ENCODE measurements at regions not wholly inside any gene's neighbourhood (a gene's known extent, or its start where the extent isn't known, plus 50 kb on each side); places are given as distances from the start of the nearest gene placed in this dataset.
"Not testable (repeated sequence)": the region's sequence is repeated elsewhere in the genome, so short reads cannot be mapped to it uniquely, and the experiment has no call there.

- Histone ChIP-seq H3K4me1 (no peaks in the 10 kb centered on the region), H3K9me3 (no peaks in the 10 kb centered on the region), H3K27me3 (ENCODE audit: low read depth) (no peaks in the 10 kb centered on the region), H3K36me3 (no peaks in the 10 kb centered on the region), H3K4me3 (no peak overlapping the region), H3K27ac (no peak overlapping the region)
- intact Hi-C loops (cut with DNase I) = no loop called here
- no peak for TF ChIP-seq CTCF (IDR thresholded peaks at IDR 0.05)
- no peak for ATAC-seq
- no peak for DNase-seq
Measured at GRCh38 chr4:92021203-92021602, 282.6 kb upstream of the GRID2 start.

- no peak for ATAC-seq
- Histone ChIP-seq H3K36me3 (no peaks in the 10 kb centered on the region), H3K4me3 (no peak overlapping the region), H3K27me3 (ENCODE audit: low read depth) (no peaks in the 10 kb centered on the region), H3K27ac (no peak overlapping the region), H3K4me1 (no peaks in the 10 kb centered on the region), H3K9me3 (no peaks in the 10 kb centered on the region)
- TF ChIP-seq CTCF (IDR thresholded peaks at IDR 0.05) = no peak
- intact Hi-C loops (cut with DNase I) = no loop called here
- no peak for DNase-seq
Measured at GRCh38 chr4:92021788-92022187, 282.0 kb upstream of the GRID2 start.

GRCh38 chr4:92028830-92029229 is 274.9 kb upstream of the GRID2 start:
- intact Hi-C loops (cut with DNase I); H3K36me3 ChIP-seq; H3K27me3 ChIP-seq (ENCODE audit: low read depth); ATAC-seq; H3K4me1 ChIP-seq; H3K4me3 ChIP-seq; DNase-seq; H3K9me3 ChIP-seq; H3K27ac ChIP-seq: not testable (repeated sequence)

GRCh38 chr4:92031825-92032224 is 271.9 kb upstream of the GRID2 start:
- ATAC-seq (no peak), DNase-seq (no peak)
- no peaks in the 10 kb centered on the region for H3K36me3 ChIP-seq
- no peak overlapping the region for H3K4me3 ChIP-seq
- no peak for TF ChIP-seq CTCF (IDR thresholded peaks at IDR 0.05)
- intact Hi-C loops (cut with DNase I) = no loop called here
- no peaks in the 10 kb centered on the region for H3K27me3 ChIP-seq (ENCODE audit: low read depth)
- H3K4me1 ChIP-seq = no peaks in the 10 kb centered on the region
- no peaks in the 10 kb centered on the region for H3K9me3 ChIP-seq
- H3K27ac ChIP-seq = no peak overlapping the region

GRCh38 chr4:92035666-92036065 is 268.1 kb upstream of the GRID2 start:
- TF ChIP-seq CTCF (IDR thresholded peaks at IDR 0.05) = no peak
- peaks cover 14% of the 10 kb centered on the region for H3K9me3 ChIP-seq
- no peaks in the 10 kb centered on the region for H3K36me3 ChIP-seq
- no peaks in the 10 kb centered on the region for H3K27me3 ChIP-seq (ENCODE audit: low read depth)
- DNase-seq (no peak), ATAC-seq (no peak)
- intact Hi-C loops (cut with DNase I) = no loop called here
- no peak overlapping the region for H3K4me3 ChIP-seq
- H3K27ac ChIP-seq = no peak overlapping the region
- no peaks in the 10 kb centered on the region for H3K4me1 ChIP-seq

- no peak for TF ChIP-seq CTCF (IDR thresholded peaks at IDR 0.05)
- Histone ChIP-seq H3K4me3 (no peak overlapping the region), H3K27ac (no peak overlapping the region), H3K4me1 (no peaks in the 10 kb centered on the region), H3K27me3 (ENCODE audit: low read depth) (no peaks in the 10 kb centered on the region), H3K36me3 (no peaks in the 10 kb centered on the region), H3K9me3 (no peaks in the 10 kb centered on the region)
- DNase-seq (no peak), ATAC-seq (no peak)
- intact Hi-C loops (cut with DNase I) = no loop called here
Measured at GRCh38 chr4:92045718-92046117, 258.0 kb upstream of the GRID2 start.

Data from lower lobe of right lung (tissue), 2 donors.